ENCODE measurements at regions not wholly inside any gene's neighbourhood (a gene's known extent, or its start where the extent isn't known, plus 50 kb on each side); places are given as distances from the start of the nearest gene placed in this dataset.

- Histone ChIP-seq H3K9me3 (no peaks in the 10 kb centered on the region), H3K4me3 (no peak overlapping the region), H3K36me3 (ENCODE audit: insufficient read depth in 1 of 2, low read depth in 1 of 2) (no peaks in the 10 kb centered on the region), H3K4me1 (no peaks in the 10 kb centered on the region), H3K27ac (no peak overlapping the region), H3K27me3 (ENCODE audit: insufficient read depth in 3 of 3, low read length in 2 of 3) (peaks cover 0 to 7% (median 0%) of the 10 kb centered on the region in 3 donors)
- intact Hi-C loops (cut with DNase I), result no loop called here
- no peak for TF ChIP-seq CTCF (IDR thresholded peaks at IDR 0.05)
- DNase-seq (peak; percentile 32 to 77), ATAC-seq (peak; percentile 55 to 87 (median 84))
- WGBS, 3 donors, result 23 to 44% (median 28%) methylated on average over 14 of the region's 14 CpGs
Measured at GRCh38 chr22:49525801-49526535, 301.7 kb downstream of the BRD1 start.

GRCh38 chr22:49525360-49525759, 302.3 kb downstream of the BRD1 start:
- Histone ChIP-seq H3K4me3 (no peak overlapping the region), H3K4me1 (no peaks in the 10 kb centered on the region), H3K27me3 (ENCODE audit: insufficient read depth in 3 of 3, low read length in 2 of 3) (peaks cover 0 to 7% (median under 1%) of the 10 kb centered on the region in 3 donors), H3K36me3 (ENCODE audit: insufficient read depth in 1 of 2, low read depth in 1 of 2) (no peaks in the 10 kb centered on the region), H3K9me3 (no peaks in the 10 kb centered on the region), H3K27ac (no peak overlapping the region)
- intact Hi-C loops (cut with DNase I), result no loop called here
- WGBS, 3 donors, result 24 to 26% (median 26%) methylated on average over 9 of the region's 9 CpGs
- TF ChIP-seq CTCF (IDR thresholded peaks at IDR 0.05), result no peak
- peak in 2 of 4 donors; percentile 29 to 38 for ATAC-seq
- DNase-seq, result no peak

- 38 to 49% (median 38%) methylated on average over 5 of the region's 5 CpGs for WGBS, 3 donors
- intact Hi-C loops (cut with DNase I), result no loop called here
- Histone ChIP-seq H3K36me3 (ENCODE audit: insufficient read depth in 1 of 2, low read depth in 1 of 2) (no peaks in the 10 kb centered on the region), H3K27ac (no peak overlapping the region), H3K9me3 (no peaks in the 10 kb centered on the region), H3K4me1 (no peaks in the 10 kb centered on the region), H3K4me3 (no peak overlapping the region), H3K27me3 (ENCODE audit: insufficient read depth in 3 of 3, low read length in 2 of 3) (peaks cover 0 to 7% (median 2%) of the 10 kb centered on the region in 3 donors)
- no peak for TF ChIP-seq CTCF (IDR thresholded peaks at IDR 0.05)
- DNase-seq (no peak), ATAC-seq (no peak)
Measured at GRCh38 chr22:49524362-49524761, 303.3 kb downstream of the BRD1 start.

GRCh38 chr22:49523374-49524008, 304.2 kb downstream of the BRD1 start:
- 56 to 72% (median 58%) methylated on average over 15 of the region's 15 CpGs for WGBS, 3 donors

More at GRCh38 chr22:49523374-49524008, 304.2 kb downstream of the BRD1 start:
- DNase-seq (no peak), ATAC-seq (no peak)
- no peak overlapping the region for H3K4me3 ChIP-seq
- TF ChIP-seq CTCF (IDR thresholded peaks at IDR 0.05), result no peak
- H3K27ac ChIP-seq, result no peak overlapping the region
- intact Hi-C loops (cut with DNase I), result no loop called here
- no peaks in the 10 kb centered on the region for H3K9me3 ChIP-seq
- H3K36me3 ChIP-seq (ENCODE audit: insufficient read depth in 1 of 2, low read depth in 1 of 2), result no peaks in the 10 kb centered on the region
- H3K27me3 ChIP-seq (ENCODE audit: insufficient read depth in 3 of 3, low read length in 2 of 3), result peaks cover 0 to 7% (median 2%) of the 10 kb centered on the region in 3 donors
- H3K4me1 ChIP-seq, result no peaks in the 10 kb centered on the region

Measured in psoas muscle (tissue), 7 donors.